VCaP (cell line): ENCODE measurements at regions not wholly inside any gene's neighbourhood (a gene's known extent, or its start where the extent isn't known, plus 50 kb on each side); places are given as distances from the start of the nearest gene placed in this dataset.

ENCODE experiments used
- H3K27ac ChIP-seq: fragments of 450-650 bp; 2 replicates; pipeline ENCODE4 v1.5.1; 2017
- CTCF ChIP-seq: fragments of 450-650 bp; conservative IDR thresholded peaks from 2 replicates; pipeline ENCODE4 v1.5.1; 2017; ENCODE audit warnings: mild to moderate bottlenecking, moderate library complexity

GRCh38 chr13:69300131-69300530, 807.5 kb upstream of the ATXN8OS start:
- no peak overlapping the region for H3K27ac ChIP-seq
- no peak for TF ChIP-seq CTCF

GRCh38 chr13:69296130-69296529, 811.5 kb upstream of the ATXN8OS start:
- no peak for TF ChIP-seq CTCF
- H3K27ac ChIP-seq = no peak overlapping the region

- no peak for TF ChIP-seq CTCF
- H3K27ac ChIP-seq = no peak overlapping the region
These were observed 814.7 kb upstream of the ATXN8OS start for GRCh38 chr13:69292789-69293425.

- H3K27ac ChIP-seq = no peak overlapping the region
- no peak for TF ChIP-seq CTCF
These were observed 816.2 kb upstream of the ATXN8OS start for GRCh38 chr13:69291292-69291906.

GRCh38 chr13:69288026-69288425, 819.6 kb upstream of the ATXN8OS start:
- H3K27ac ChIP-seq = no peak overlapping the region
- TF ChIP-seq CTCF = no peak

- no peak for TF ChIP-seq CTCF
- no peak overlapping the region for H3K27ac ChIP-seq
These were observed 820.5 kb upstream of the ATXN8OS start for GRCh38 chr13:69287050-69287698.

GRCh38 chr13:69283837-69284236, 823.8 kb upstream of the ATXN8OS start:
- no peak for TF ChIP-seq CTCF
- H3K27ac ChIP-seq = no peak overlapping the region
